ENCODE measurements at regions not wholly inside any gene's neighbourhood (a gene's known extent, or its start where the extent isn't known, plus 50 kb on each side); places are given as distances from the start of the nearest gene placed in this dataset.

GRCh38 chr1:198809247-198809646 lies 170.4 kb downstream of the PTPRC start:
- no peak for DNase-seq (ENCODE audit: low spot score)
- Histone ChIP-seq H3K36me3 (no peaks in the 10 kb centered on the region), H3K4me3 (no peak overlapping the region), H3K27ac (no peak overlapping the region), H3K27me3 (replicated peaks; ENCODE audit: insufficient read depth) (no peaks in the 10 kb centered on the region), H3K4me1 (ENCODE audit: control insufficient read depth in 1 of 2, low read depth in 2 of 2) (no peaks in the 10 kb centered on the region), H3K9me3 (peaks cover 6% of the 10 kb centered on the region)
- TF ChIP-seq CTCF (IDR thresholded peaks at IDR 0.05), result no peak
- ATAC-seq (ENCODE audit: insufficient number of reproducible peaks, low FRiP score, low read depth), result no peak

GRCh38 chr1:198811449-198811848 lies 172.6 kb downstream of the PTPRC start:
- ATAC-seq (ENCODE audit: insufficient number of reproducible peaks, low FRiP score, low read depth) (no peak), DNase-seq (ENCODE audit: low spot score) (no peak)
- TF ChIP-seq CTCF (IDR thresholded peaks at IDR 0.05), result no peak
- Histone ChIP-seq H3K4me1 (ENCODE audit: control insufficient read depth in 1 of 2, low read depth in 2 of 2) (no peaks in the 10 kb centered on the region), H3K9me3 (peaks cover 10% of the 10 kb centered on the region), H3K27me3 (replicated peaks; ENCODE audit: insufficient read depth) (no peaks in the 10 kb centered on the region), H3K27ac (no peak overlapping the region), H3K4me3 (no peak overlapping the region), H3K36me3 (no peaks in the 10 kb centered on the region)

GRCh38 chr1:198823626-198824025 lies 184.8 kb downstream of the PTPRC start:
- ATAC-seq (ENCODE audit: insufficient number of reproducible peaks, low FRiP score, low read depth) (no peak), DNase-seq (ENCODE audit: low spot score) (no peak)
- Histone ChIP-seq H3K4me3 (no peak overlapping the region), H3K27ac (no peak overlapping the region), H3K36me3 (no peaks in the 10 kb centered on the region), H3K27me3 (replicated peaks; ENCODE audit: insufficient read depth) (no peaks in the 10 kb centered on the region), H3K9me3 (no peaks in the 10 kb centered on the region), H3K4me1 (ENCODE audit: control insufficient read depth in 1 of 2, low read depth in 2 of 2) (no peaks in the 10 kb centered on the region)
- TF ChIP-seq CTCF (IDR thresholded peaks at IDR 0.05), result no peak

- H3K27ac ChIP-seq, result no peak overlapping the region
- H3K9me3 ChIP-seq, result no peaks in the 10 kb centered on the region
- ATAC-seq (ENCODE audit: insufficient number of reproducible peaks, low FRiP score, low read depth), result no peak
- no peak for TF ChIP-seq CTCF (IDR thresholded peaks at IDR 0.05)
- H3K27me3 ChIP-seq (replicated peaks; ENCODE audit: insufficient read depth), result no peaks in the 10 kb centered on the region
- H3K36me3 ChIP-seq, result no peaks in the 10 kb centered on the region
- no peaks in the 10 kb centered on the region for H3K4me1 ChIP-seq (ENCODE audit: control insufficient read depth in 1 of 2, low read depth in 2 of 2)
- no peak for DNase-seq (ENCODE audit: low spot score)
- no peak overlapping the region for H3K4me3 ChIP-seq
Observed at GRCh38 chr1:198825254-198825653, 186.4 kb downstream of the PTPRC start.

- no peak for DNase-seq (ENCODE audit: low spot score)
Observed at GRCh38 chr1:198829356-198829755, 190.5 kb downstream of the PTPRC start.

More at GRCh38 chr1:198829356-198829755, 190.5 kb downstream of the PTPRC start:
- TF ChIP-seq CTCF (IDR thresholded peaks at IDR 0.05), result no peak
- Histone ChIP-seq H3K27me3 (replicated peaks; ENCODE audit: insufficient read depth) (no peaks in the 10 kb centered on the region), H3K27ac (no peak overlapping the region), H3K4me3 (no peak overlapping the region), H3K36me3 (no peaks in the 10 kb centered on the region), H3K9me3 (no peaks in the 10 kb centered on the region), H3K4me1 (ENCODE audit: control insufficient read depth in 1 of 2, low read depth in 2 of 2) (no peaks in the 10 kb centered on the region)
- no peak for ATAC-seq (ENCODE audit: insufficient number of reproducible peaks, low FRiP score, low read depth)

Measured in thoracic aorta (tissue), 2 donors.